Spleen (tissue), 11 donors: ENCODE measurements at regions not wholly inside any gene's neighbourhood (a gene's known extent, or its start where the extent isn't known, plus 50 kb on each side); places are given as distances from the start of the nearest gene placed in this dataset.

Experiments used
- DNase-seq: peaks from one replicate; pipeline ENCODE4 v3.0.0-alpha.2; 2020
- H3K27ac ChIP-seq, 8 donors: fragments of 200-600 bp; sonication (generic) in 7 of 8; 1 replicate in 4 of 8; 2 replicates in 4 of 8; pipeline versions ENCODE4 v1.5.0 to v1.8.0; 2016 to 2021; ENCODE audit warnings: inconsistent platforms in 4 of 8, mild to moderate bottlenecking in 4 of 8, moderate library complexity in 1 of 8
- H3K27me3 ChIP-seq, 7 donors: fragments of 200-600 bp; sonication (generic) in 6 of 7; replicated peaks in 1 of 7; 1 replicate in 4 of 7; 2 replicates in 3 of 7; pipeline versions ENCODE4 v1.5.0 to v1.8.0; 2016 to 2021; ENCODE audit warnings: inconsistent platforms in 3 of 7, mild to moderate bottlenecking in 1 of 7
- H3K36me3 ChIP-seq, 6 donors: fragments of 200-600 bp; sonication (generic) in 5 of 6; 1 replicate in 4 of 6; 2 replicates in 2 of 6; pipeline versions ENCODE4 v1.5.0 to v1.8.0; 2016 to 2021; ENCODE audit warnings: inconsistent platforms in 2 of 6
- H3K4me1 ChIP-seq, 6 donors: fragments of 200-600 bp; sonication (generic) in 5 of 6; 1 replicate in 3 of 6; 2 replicates in 3 of 6; pipeline versions ENCODE4 v1.5.0 to v1.8.0; 2016 to 2021; ENCODE audit warnings: inconsistent platforms in 3 of 6
- H3K4me3 ChIP-seq, 8 donors: fragments of 200-600 bp; sonication (generic) in 7 of 8; 1 replicate in 4 of 8; 2 replicates in 4 of 8; pipeline versions ENCODE4 v1.5.0 to v1.8.0; 2016 to 2021; ENCODE audit warnings: inconsistent platforms in 4 of 8, mild to moderate bottlenecking in 4 of 8, moderate library complexity in 2 of 8
- H3K9me3 ChIP-seq, 8 donors: fragments of 200-600 bp; sonication (generic) in 7 of 8; 1 replicate in 4 of 8; 2 replicates in 4 of 8; pipeline versions ENCODE4 v1.5.0 to v1.8.0; 2016 to 2021; ENCODE audit warnings: inconsistent platforms in 4 of 8
- CTCF ChIP-seq, 11 experiments: fragments of 200-600 bp in 7 of 11; fragments of 450-650 bp in 4 of 11; sonication (generic) in 4 of 11; IDR thresholded peaks in 8 of 11; conservative IDR thresholded peaks in 3 of 11; 1 replicate in 7 of 11; 2 replicates in 4 of 11; pipeline versions ENCODE4 v1.4.0 to v1.8.0; 2016 to 2021; ENCODE audit warnings: antibody characterized with exemption in 11 of 11, inconsistent platforms in 4 of 11, mild to moderate bottlenecking in 1 of 11
- POLR2A ChIP-seq, 3 donors: fragments of 450-650 bp; IDR thresholded peaks; one replicate each; pipeline ENCODE4 v1.5.1; 2017; ENCODE audit warnings: antibody characterized with exemption in 3 of 3, mild to moderate bottlenecking in 1 of 3
- POLR2AphosphoS5 ChIP-seq, 3 donors: sonication (generic); formaldehyde crosslinking; IDR thresholded peaks; one replicate each; pipeline ENCODE4 v1.5.1; 2017; ENCODE audit warnings: antibody characterized with exemption in 3 of 3
- WGBS, 5 donors: extraction: QIAGEN DNeasy Blood & Tissue Kit in 3 of 5; methylation state at CpG; one replicate each; pipeline versions ENCODE4 v1.1.5 to v1.1.7; 2013 to 2018; 5-methylcytosine and 5-hydroxymethylcytosine counted together
- intact Hi-C: fragments of 100-400 bp; cut with DNase I; formaldehyde crosslinking; loops from one replicate; pipeline ENCODE4 v1.15.0; 2023; ENCODE audit warnings: low total_unique reads
- donor health status: healthy with polysubstance abuse.
- donor health status: DM: no; HTN: no; CAD: no; lungs with moderate emphysema.
- donor health status: DM: no; HTN: no; CAD: no.
- donor health status: Bipolar disorder and iron deficiency.
- donor health status: healthy.
- donor health status: DM: no; HTN: no; CAD: no.
- donor health status: DM: yes; HTN: yes; CAD: no.

- Histone ChIP-seq H3K27me3 (peaks cover 0 to 10% (median 0%) of the 10 kb centered on the region in 7 donors), H3K4me3 (no peak overlapping the region), H3K4me1 (no peaks in the 10 kb centered on the region), H3K27ac (no peak overlapping the region), H3K9me3 (no peaks in the 10 kb centered on the region), H3K36me3 (no peaks in the 10 kb centered on the region)
- DNase-seq: no peak
- intact Hi-C loops: no loop called here
- WGBS, 5 donors: 76 to 82% (median 80%) methylated on average over 19 to 22 of the region's 22 CpGs
- TF ChIP-seq CTCF (IDR thresholded peaks at IDR 0.05 in 8 of 11, conservative IDR thresholded peaks at IDR 0.05 in 3 of 11) (no peak), POLR2AphosphoS5 (IDR thresholded peaks at IDR 0.05) (no peak), POLR2A (IDR thresholded peaks at IDR 0.05) (no peak)
Observed at GRCh38 chr20:60868316-60868891, 383.7 kb upstream of the CDH4 start.

- no peaks in the 10 kb centered on the region for H3K9me3 ChIP-seq
- DNase-seq: no peak
- WGBS, 5 donors: 59 to 74% (median 67%) methylated on average over 8 to 12 of the region's 12 CpGs
- no peaks in the 10 kb centered on the region for H3K4me1 ChIP-seq
- no peak for TF ChIP-seq POLR2A (IDR thresholded peaks at IDR 0.05)
- no peak for TF ChIP-seq CTCF (IDR thresholded peaks at IDR 0.05 in 8 of 11, conservative IDR thresholded peaks at IDR 0.05 in 3 of 11)
- no peak for TF ChIP-seq POLR2AphosphoS5 (IDR thresholded peaks at IDR 0.05)
- H3K4me3 ChIP-seq: no peak overlapping the region
- intact Hi-C loops: no loop called here
- H3K36me3 ChIP-seq: no peaks in the 10 kb centered on the region
- peaks cover 0 to 10% (median 0%) of the 10 kb centered on the region in 7 donors for H3K27me3 ChIP-seq
- H3K27ac ChIP-seq: no peak overlapping the region
Observed at GRCh38 chr20:60869087-60869486, 383.0 kb upstream of the CDH4 start.

- no peak overlapping the region for H3K4me3 ChIP-seq
- H3K27me3 ChIP-seq: peaks cover 0 to 10% (median 0%) of the 10 kb centered on the region in 7 donors
- DNase-seq: no peak
- WGBS, 5 donors: 84 to 90% (median 88%) methylated on average over 9 of the region's 9 CpGs
- H3K9me3 ChIP-seq: no peaks in the 10 kb centered on the region
- intact Hi-C loops: no loop called here
- H3K36me3 ChIP-seq: no peaks in the 10 kb centered on the region
- no peak overlapping the region for H3K27ac ChIP-seq
- TF ChIP-seq POLR2AphosphoS5 (IDR thresholded peaks at IDR 0.05) (no peak), CTCF (IDR thresholded peaks at IDR 0.05 in 8 of 11, conservative IDR thresholded peaks at IDR 0.05 in 3 of 11) (no peak), POLR2A (IDR thresholded peaks at IDR 0.05) (no peak)
- H3K4me1 ChIP-seq: no peaks in the 10 kb centered on the region
Observed at GRCh38 chr20:60869625-60870024, 382.4 kb upstream of the CDH4 start.

GRCh38 chr20:60870040-60870439, 382.0 kb upstream of the CDH4 start:
- TF ChIP-seq CTCF (IDR thresholded peaks at IDR 0.05 in 8 of 11, conservative IDR thresholded peaks at IDR 0.05 in 3 of 11): no peak
- TF ChIP-seq POLR2AphosphoS5 (IDR thresholded peaks at IDR 0.05): no peak
- no peaks in the 10 kb centered on the region for H3K36me3 ChIP-seq
- H3K9me3 ChIP-seq: no peaks in the 10 kb centered on the region
- H3K4me3 ChIP-seq: no peak overlapping the region
- 89 to 98% (median 97%) methylated on average over 7 of the region's 7 CpGs for WGBS, 5 donors
- no peak overlapping the region for H3K27ac ChIP-seq
- no peak for DNase-seq
- intact Hi-C loops: no loop called here
- H3K27me3 ChIP-seq: peaks cover 0 to 10% (median 0%) of the 10 kb centered on the region in 7 donors
- no peaks in the 10 kb centered on the region for H3K4me1 ChIP-seq
